NT2/D1 (cell line): ENCODE measurements at regions not wholly inside any gene's neighbourhood (a gene's known extent, or its start where the extent isn't known, plus 50 kb on each side); places are given as distances from the start of the nearest gene placed in this dataset.

Experiments
- DNase-seq: peaks from one replicate; pipeline ENCODE4 v3.0.0-alpha.2; 2011; ENCODE audit warnings: low read depth, low spot score
- H3K27me3 ChIP-seq: 2 replicates; pipeline ENCODE4 v1.6.0; 2011; ENCODE audit warnings: mild to moderate bottlenecking; ENCODE audit not compliant: insufficient read length, insufficient read depth
- H3K36me3 ChIP-seq: 2 replicates; pipeline ENCODE4 v1.6.1; 2011; ENCODE audit warnings: mild to moderate bottlenecking, low read length, mixed read lengths; ENCODE audit not compliant: insufficient read depth, insufficient read length
- H3K4me1 ChIP-seq: 2 replicates; pipeline ENCODE4 v1.5.1; 2011; ENCODE audit not compliant: insufficient read depth, insufficient read length
- H3K4me3 ChIP-seq: 2 replicates; pipeline ENCODE4 v1.5.1; 2011; ENCODE audit warnings: low read depth; ENCODE audit not compliant: insufficient read length
- H3K9ac ChIP-seq: 2 replicates; pipeline ENCODE4 v1.6.0; 2011; ENCODE audit warnings: low read depth; ENCODE audit not compliant: insufficient read length
- H3K9me3 ChIP-seq: 2 replicates; pipeline ENCODE4 v1.5.1; 2011; ENCODE audit warnings: mild to moderate bottlenecking, low read length; ENCODE audit not compliant: insufficient read depth
- SUZ12 ChIP-seq: IDR thresholded peaks from 2 replicates; pipeline ENCODE4 v1.6.1; 2011; ENCODE audit not compliant: insufficient read length, insufficient read depth; ENCODE audit errors: extremely low read depth
- YY1 ChIP-seq: IDR thresholded peaks from 2 replicates; pipeline ENCODE4 v1.6.1; 2011; ENCODE audit not compliant: insufficient read length, insufficient read depth
- ZNF274 ChIP-seq: IDR thresholded peaks from 2 replicates; pipeline ENCODE4 v1.6.1; 2011; ENCODE audit warnings: mild to moderate bottlenecking, low read depth, low read length

DNA sequence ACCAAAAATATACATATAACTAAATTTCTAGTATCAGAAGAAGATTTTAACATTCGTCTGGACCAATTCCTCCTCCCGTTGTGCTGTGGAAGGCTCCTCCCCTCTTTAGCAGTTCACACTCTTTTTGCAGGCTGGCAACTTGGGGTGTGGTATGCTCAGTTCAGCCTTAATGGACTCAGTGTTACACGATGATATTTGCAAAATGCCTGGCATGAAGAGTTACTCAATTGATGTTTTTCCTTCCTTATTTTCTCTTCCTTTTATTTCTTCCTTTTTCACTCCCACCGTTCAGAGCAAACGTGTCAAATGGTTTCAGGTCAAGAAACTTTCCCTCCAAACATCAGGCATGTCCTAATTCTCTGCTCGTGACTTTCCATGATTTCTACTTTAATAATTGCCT, 248.3 kb downstream of the PHF14 start:
- H3K9me3 ChIP-seq: no peaks in the 10 kb centered on the region
- no peak overlapping the region for H3K9ac ChIP-seq
- no peak overlapping the region for H3K4me3 ChIP-seq
- no peaks in the 10 kb centered on the region for H3K27me3 ChIP-seq
- TF ChIP-seq YY1 (no peak), SUZ12 (no peak), ZNF274 (no peak)
- H3K4me1 ChIP-seq: no peaks in the 10 kb centered on the region
- no peak for DNase-seq
- H3K36me3 ChIP-seq: no peaks in the 10 kb centered on the region

DNA sequence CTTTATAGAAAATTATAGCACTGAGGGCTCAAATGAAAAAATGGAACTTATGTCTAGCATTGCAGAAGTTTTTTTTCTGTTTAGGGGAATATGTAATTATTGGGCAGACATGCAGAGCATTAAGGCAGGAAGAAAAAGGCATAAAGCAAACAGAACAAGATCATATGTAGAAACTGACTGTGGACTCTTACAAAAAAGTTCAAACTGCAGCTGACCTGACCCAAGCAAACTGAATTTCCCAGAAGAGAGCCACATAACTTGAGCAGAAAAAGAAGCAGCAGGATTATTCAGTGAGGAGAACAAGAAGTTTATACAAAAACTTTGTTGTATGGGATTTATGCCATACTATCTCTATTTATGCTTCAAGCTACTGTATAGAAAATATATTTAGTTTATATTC, 250.9 kb downstream of the PHF14 start:
- Histone ChIP-seq H3K9ac (no peak overlapping the region), H3K27me3 (no peaks in the 10 kb centered on the region), H3K36me3 (no peaks in the 10 kb centered on the region), H3K9me3 (no peaks in the 10 kb centered on the region), H3K4me1 (no peaks in the 10 kb centered on the region), H3K4me3 (no peak overlapping the region)
- no peak for DNase-seq
- TF ChIP-seq YY1: no peak
- no peak for TF ChIP-seq SUZ12
- no peak for TF ChIP-seq ZNF274

DNA sequence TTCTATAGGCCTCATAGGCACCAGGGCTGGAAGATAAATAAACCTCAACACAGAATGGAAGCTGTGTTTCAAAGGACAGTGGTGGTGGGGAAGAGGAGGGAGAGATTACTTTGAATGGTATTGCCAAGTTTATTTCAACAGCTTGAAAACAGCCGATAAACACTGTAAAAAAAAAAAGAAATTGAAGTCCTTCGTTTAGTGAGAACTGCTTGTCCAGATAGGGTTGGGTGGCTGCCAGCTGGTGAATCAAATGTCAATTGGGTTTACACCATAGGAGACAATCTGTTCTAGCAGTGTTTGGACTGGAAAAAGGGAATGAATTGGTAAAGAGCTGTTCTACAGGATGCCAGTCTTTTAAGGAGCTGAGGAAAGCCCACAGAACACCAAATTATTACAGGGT, 254.8 kb downstream of the PHF14 start:
- H3K4me1 ChIP-seq: no peaks in the 10 kb centered on the region

DNA sequence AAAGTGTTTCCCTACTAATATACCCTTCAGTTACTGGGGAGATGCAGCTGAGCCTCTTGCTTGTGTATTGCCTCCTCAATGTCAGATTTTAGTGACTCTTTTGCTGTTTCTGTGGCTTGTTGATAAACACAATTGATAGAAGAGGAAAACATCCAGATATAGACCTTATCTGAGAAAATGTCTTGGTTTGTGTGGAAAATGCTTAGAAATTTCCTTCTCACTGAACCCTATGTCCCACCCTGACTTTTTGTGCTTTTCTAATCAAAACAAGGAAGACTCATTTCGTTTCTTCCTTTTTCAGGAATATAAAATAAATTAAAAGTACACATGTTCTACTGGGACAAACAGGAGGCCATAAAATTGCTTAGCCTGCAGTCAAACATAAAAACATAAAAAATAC, 257.5 kb downstream of the PHF14 start:
- Histone ChIP-seq H3K9me3 (no peaks in the 10 kb centered on the region), H3K36me3 (no peaks in the 10 kb centered on the region), H3K27me3 (no peaks in the 10 kb centered on the region), H3K4me1 (no peaks in the 10 kb centered on the region), H3K9ac (no peak overlapping the region), H3K4me3 (no peak overlapping the region)
- TF ChIP-seq SUZ12 (no peak), YY1 (no peak), ZNF274 (no peak)
- DNase-seq: no peak

More for the DNA sequence above, 254.8 kb downstream of the PHF14 start:
- Histone ChIP-seq H3K4me3 (no peak overlapping the region), H3K9ac (no peak overlapping the region), H3K9me3 (no peaks in the 10 kb centered on the region), H3K27me3 (no peaks in the 10 kb centered on the region), H3K36me3 (no peaks in the 10 kb centered on the region)
- TF ChIP-seq YY1 (no peak), ZNF274 (no peak), SUZ12 (no peak)
- no peak for DNase-seq

GRCh38 chr7:11232462-11232861, 258.8 kb downstream of the PHF14 start:
- TF ChIP-seq ZNF274 (no peak), SUZ12 (no peak), YY1 (no peak)
- Histone ChIP-seq H3K4me1 (no peaks in the 10 kb centered on the region), H3K4me3 (no peak overlapping the region), H3K36me3 (no peaks in the 10 kb centered on the region), H3K27me3 (no peaks in the 10 kb centered on the region), H3K9me3 (no peaks in the 10 kb centered on the region), H3K9ac (no peak overlapping the region)
- DNase-seq: no peak

DNA sequence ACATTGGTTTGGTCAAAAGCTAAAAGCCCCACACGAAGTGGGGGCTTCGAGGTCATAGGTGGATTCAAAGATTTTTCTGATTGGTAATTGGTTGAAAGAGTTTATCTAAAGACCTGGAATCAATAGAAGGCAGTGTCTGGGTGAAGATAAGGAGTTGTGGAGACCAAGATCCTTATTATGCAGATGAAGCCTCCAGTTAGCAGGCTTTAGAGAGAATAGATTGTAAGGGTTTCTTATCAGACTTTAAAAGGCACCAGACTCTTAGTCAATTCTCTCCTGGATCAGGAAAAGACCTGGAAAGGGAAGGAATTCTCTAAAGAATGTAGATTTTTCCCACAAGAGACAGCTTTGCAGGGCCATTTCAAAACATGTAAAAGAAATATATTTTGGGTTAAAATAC, 260.2 kb downstream of the PHF14 start:
- no peaks in the 10 kb centered on the region for H3K27me3 ChIP-seq
- TF ChIP-seq YY1: no peak
- no peak for TF ChIP-seq ZNF274
- TF ChIP-seq SUZ12: no peak
- no peak for DNase-seq
- no peaks in the 10 kb centered on the region for H3K4me1 ChIP-seq
- no peaks in the 10 kb centered on the region for H3K36me3 ChIP-seq
- H3K9ac ChIP-seq: no peak overlapping the region
- H3K4me3 ChIP-seq: no peak overlapping the region
- no peaks in the 10 kb centered on the region for H3K9me3 ChIP-seq

DNA sequence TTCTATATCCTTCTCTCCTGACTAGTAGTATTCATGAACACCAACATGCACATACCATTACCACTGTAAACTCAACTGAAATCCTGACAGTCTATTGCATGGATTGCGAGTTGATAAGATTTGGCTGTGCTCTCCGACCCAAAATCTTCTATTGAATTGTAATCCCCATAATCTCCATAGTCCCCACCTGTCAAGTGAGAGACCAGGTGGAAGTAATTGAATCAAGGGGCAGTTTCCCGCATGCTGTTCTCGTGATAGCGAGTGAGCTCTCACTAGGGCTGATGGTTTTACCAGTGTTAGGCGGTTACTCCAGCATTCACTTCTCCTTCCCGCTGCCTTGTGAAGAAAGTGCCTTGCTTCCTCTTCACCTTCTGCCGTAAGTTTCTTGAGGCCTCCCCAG, 261.8 kb downstream of the PHF14 start:
- Histone ChIP-seq H3K9ac (no peak overlapping the region), H3K4me1 (no peaks in the 10 kb centered on the region), H3K27me3 (no peaks in the 10 kb centered on the region), H3K9me3 (no peaks in the 10 kb centered on the region), H3K4me3 (no peak overlapping the region), H3K36me3 (no peaks in the 10 kb centered on the region)
- no peak for DNase-seq
- no peak for TF ChIP-seq SUZ12
- no peak for TF ChIP-seq ZNF274
- TF ChIP-seq YY1: no peak

DNA sequence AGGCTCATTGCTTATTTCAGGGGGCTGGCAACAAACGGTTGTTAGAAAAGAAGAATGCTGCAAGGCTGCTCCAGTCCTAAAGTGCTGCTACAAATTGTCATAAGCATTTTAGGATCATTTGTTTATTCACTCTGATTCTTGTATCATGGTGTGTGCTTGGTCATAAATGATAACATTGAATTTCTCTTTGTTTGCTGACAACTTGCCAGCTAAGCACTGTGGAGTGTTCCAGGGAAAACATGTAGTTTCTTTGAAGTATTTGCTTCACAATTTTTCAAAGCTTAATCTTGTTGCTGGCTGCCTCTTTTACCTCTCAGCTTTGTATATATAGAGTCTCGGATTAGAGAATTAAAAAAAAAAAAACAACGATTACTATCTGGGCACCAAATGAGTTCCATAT, 263.0 kb downstream of the PHF14 start:
- Histone ChIP-seq H3K4me1 (no peaks in the 10 kb centered on the region), H3K9ac (no peak overlapping the region), H3K36me3 (no peaks in the 10 kb centered on the region), H3K4me3 (no peak overlapping the region), H3K27me3 (no peaks in the 10 kb centered on the region), H3K9me3 (no peaks in the 10 kb centered on the region)
- no peak for TF ChIP-seq ZNF274
- TF ChIP-seq YY1: no peak
- TF ChIP-seq SUZ12: no peak
- no peak for DNase-seq
